GM12878 (cell line): ENCODE measurements at regions not wholly inside any gene's neighbourhood (a gene's known extent, or its start where the extent isn't known, plus 50 kb on each side); places are given as distances from the start of the nearest gene placed in this dataset.

Experiments used
- CBX3 ChIP-seq: fragments of 200-600 bp; sonication (generic); IDR thresholded peaks from 2 replicates; pipeline ENCODE4 v1.6.1; 2016; ENCODE audit warnings: low read depth, borderline replicate concordance
- CHD1 ChIP-seq: IDR thresholded peaks from 2 replicates; pipeline ENCODE4 v1.6.1; 2012; ENCODE audit warnings: low read depth, low read length, improper control_type of control experiment
- CREB1 ChIP-seq: IDR thresholded peaks from 2 replicates; pipeline ENCODE4 v1.6.1; 2012; ENCODE audit warnings: low read depth, mild to moderate bottlenecking, inconsistent platforms
- EP300 ChIP-seq, 2 experiments: fragments of 150-350 bp in 1 of 2; IDR thresholded peaks; 2 replicates each; pipeline ENCODE4 v1.6.1; 2011 to 2012; ENCODE audit warnings: low read depth in 2 of 2, low read length in 2 of 2, borderline replicate concordance in 1 of 2, improper control_type of control experiment in 1 of 2, inconsistent platforms in 1 of 2; ENCODE audit not compliant: control insufficient read depth in 1 of 2
- EZH2 ChIP-seq: IDR thresholded peaks from 2 replicates; pipeline ENCODE4 v1.6.1; 2012; ENCODE audit warnings: low read depth, mild to moderate bottlenecking, control low read depth, inconsistent platforms, low read length, borderline replicate concordance; ENCODE audit not compliant: control insufficient read depth
- JUND ChIP-seq: IDR thresholded peaks from 2 replicates; pipeline ENCODE4 v1.6.1; 2012; ENCODE audit warnings: low read depth, mild to moderate bottlenecking, low read length, improper control_type of control experiment, moderate library complexity
- NFYB ChIP-seq: IDR thresholded peaks from 2 replicates; pipeline ENCODE4 v1.6.1; 2011; ENCODE audit warnings: low read depth, mild to moderate bottlenecking, low read length, improper control_type of control experiment, moderate library complexity; ENCODE audit not compliant: insufficient read depth
- SIX5 ChIP-seq: IDR thresholded peaks from 2 replicates; pipeline ENCODE4 v1.6.1; 2011; ENCODE audit warnings: mild to moderate bottlenecking, low read depth, low read length, moderate library complexity; ENCODE audit not compliant: severe bottlenecking
- TF ChIP-seq, protein P1 (sequence below), 3 experiments: IDR thresholded peaks in 2 of 3; conservative IDR thresholded peaks in 1 of 3; 2 replicates each; pipeline ENCODE4 v1.5.1; 2011; ENCODE audit warnings: low read depth in 3 of 3, low read length in 3 of 3, mild to moderate bottlenecking in 3 of 3, control low read depth in 2 of 3, moderate library complexity in 2 of 3, inconsistent platforms in 1 of 3, mixed read lengths in 1 of 3; ENCODE audit not compliant: control insufficient read depth in 2 of 3, insufficient read depth in 1 of 3; ENCODE audit errors: extremely low read depth in 1 of 3
- TF ChIP-seq, protein P2 (sequence below): IDR thresholded peaks from 2 replicates; pipeline ENCODE4 v1.6.1; 2012; ENCODE audit warnings: low read depth, low read length, improper control_type of control experiment

DNA sequence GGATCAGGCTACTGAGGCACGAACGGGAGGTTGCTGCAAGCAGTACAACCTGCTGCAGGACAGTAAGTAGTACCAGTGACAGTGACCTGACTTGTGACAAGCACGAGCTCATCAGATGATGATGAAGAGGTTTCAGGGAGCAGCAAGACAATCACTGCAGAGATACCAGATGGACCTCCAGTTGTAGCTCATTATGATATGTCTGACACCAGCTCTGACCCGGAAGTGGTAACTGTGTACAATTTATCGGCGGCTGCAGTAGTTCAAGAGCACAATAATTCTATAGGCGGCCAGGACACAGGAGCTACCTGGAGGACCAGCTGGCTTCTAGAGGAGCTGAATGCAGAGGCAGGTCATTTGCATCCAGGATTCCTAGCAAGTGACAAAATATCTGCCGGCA, 64.0 kb upstream of the GULP1 start:
- TF ChIP-seq, protein P1, sequence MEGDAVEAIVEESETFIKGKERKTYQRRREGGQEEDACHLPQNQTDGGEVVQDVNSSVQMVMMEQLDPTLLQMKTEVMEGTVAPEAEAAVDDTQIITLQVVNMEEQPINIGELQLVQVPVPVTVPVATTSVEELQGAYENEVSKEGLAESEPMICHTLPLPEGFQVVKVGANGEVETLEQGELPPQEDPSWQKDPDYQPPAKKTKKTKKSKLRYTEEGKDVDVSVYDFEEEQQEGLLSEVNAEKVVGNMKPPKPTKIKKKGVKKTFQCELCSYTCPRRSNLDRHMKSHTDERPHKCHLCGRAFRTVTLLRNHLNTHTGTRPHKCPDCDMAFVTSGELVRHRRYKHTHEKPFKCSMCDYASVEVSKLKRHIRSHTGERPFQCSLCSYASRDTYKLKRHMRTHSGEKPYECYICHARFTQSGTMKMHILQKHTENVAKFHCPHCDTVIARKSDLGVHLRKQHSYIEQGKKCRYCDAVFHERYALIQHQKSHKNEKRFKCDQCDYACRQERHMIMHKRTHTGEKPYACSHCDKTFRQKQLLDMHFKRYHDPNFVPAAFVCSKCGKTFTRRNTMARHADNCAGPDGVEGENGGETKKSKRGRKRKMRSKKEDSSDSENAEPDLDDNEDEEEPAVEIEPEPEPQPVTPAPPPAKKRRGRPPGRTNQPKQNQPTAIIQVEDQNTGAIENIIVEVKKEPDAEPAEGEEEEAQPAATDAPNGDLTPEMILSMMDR (IDR thresholded peaks at IDR 0.05 in 2 of 3, conservative IDR thresholded peaks at IDR 0.05 in 1 of 3; ENCODE audit: control insufficient read depth in 2 of 3, extremely low read depth in 1 of 3, insufficient read depth in 1 of 3, low read depth in 3 of 3, low read length in 3 of 3) = no peak
- TF ChIP-seq SIX5 = no peak
- TF ChIP-seq CHD1 = no peak
- no peak for TF ChIP-seq CBX3
- no peak for TF ChIP-seq EZH2
- no peak for TF ChIP-seq NFYB
- TF ChIP-seq EP300 (IDR thresholded peaks at IDR 0.05; ENCODE audit: borderline replicate concordance in 1 of 2, control insufficient read depth in 1 of 2, low read depth in 2 of 2, low read length in 2 of 2) = no peak
- no peak for TF ChIP-seq JUND
- TF ChIP-seq, protein P2, sequence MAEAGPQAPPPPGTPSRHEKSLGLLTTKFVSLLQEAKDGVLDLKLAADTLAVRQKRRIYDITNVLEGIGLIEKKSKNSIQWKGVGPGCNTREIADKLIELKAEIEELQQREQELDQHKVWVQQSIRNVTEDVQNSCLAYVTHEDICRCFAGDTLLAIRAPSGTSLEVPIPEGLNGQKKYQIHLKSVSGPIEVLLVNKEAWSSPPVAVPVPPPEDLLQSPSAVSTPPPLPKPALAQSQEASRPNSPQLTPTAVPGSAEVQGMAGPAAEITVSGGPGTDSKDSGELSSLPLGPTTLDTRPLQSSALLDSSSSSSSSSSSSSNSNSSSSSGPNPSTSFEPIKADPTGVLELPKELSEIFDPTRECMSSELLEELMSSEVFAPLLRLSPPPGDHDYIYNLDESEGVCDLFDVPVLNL = no peak
- no peak for TF ChIP-seq CREB1
